K562 (cell line): ENCODE measurements at regions not wholly inside any gene's neighbourhood (a gene's known extent, or its start where the extent isn't known, plus 50 kb on each side); places are given as distances from the start of the nearest gene placed in this dataset.

Experiments
- ATF1 ChIP-seq, 2 experiments: fragments of 450-650 bp in 1 of 2; IDR thresholded peaks; 2 replicates each; pipeline ENCODE4 v1.6.1; 2016; ENCODE audit warnings: missing compliant biosample characterization in 1 of 2, missing genetic modification characterization in 1 of 2
- BCOR ChIP-seq: fragments of 450-650 bp; IDR thresholded peaks from 2 replicates; pipeline ENCODE4 v1.6.1; 2016
- EP300 ChIP-seq: IDR thresholded peaks from 2 replicates; pipeline ENCODE4 v1.6.1; 2012; ENCODE audit warnings: low read length, improper control_type of control experiment
- FOXJ2 ChIP-seq: fragments of 200-800 bp; sonication (Bioruptor generic); IDR thresholded peaks from 2 replicates; pipeline ENCODE4 v1.6.1; 2016; ENCODE audit warnings: missing genetic modification characterization, missing compliant biosample characterization
- GATAD2B ChIP-seq: fragments of 450-650 bp; IDR thresholded peaks from 2 replicates; pipeline ENCODE4 v1.6.1; 2017; ENCODE audit warnings: mild to moderate bottlenecking, borderline replicate concordance
- KDM1A ChIP-seq, 2 experiments: fragments of 450-650 bp; IDR thresholded peaks; 2 replicates each; pipeline ENCODE4 v1.6.1; 2016; ENCODE audit warnings: mild to moderate bottlenecking in 2 of 2
- MYNN ChIP-seq, 2 experiments: sonication (generic); formaldehyde crosslinking in 1 of 2; IDR thresholded peaks; 2 replicates each; pipeline versions ENCODE4 v1.5.0 to v1.6.1; 2016 to 2020; ENCODE audit warnings: antibody characterized with exemption in 1 of 2, missing genetic modification reagents in 1 of 2
- NCOR1 ChIP-seq: fragments of 450-650 bp; IDR thresholded peaks from 2 replicates; pipeline ENCODE4 v1.6.1; 2016; ENCODE audit warnings: mild to moderate bottlenecking, moderate library complexity
- NFIC ChIP-seq: fragments of 450-650 bp; IDR thresholded peaks from 2 replicates; pipeline ENCODE4 v1.6.1; 2017; ENCODE audit warnings: mild to moderate bottlenecking, inconsistent platforms
- NONO ChIP-seq, 2 experiments: fragments of 200-400 bp in 1 of 2; fragments of 450-650 bp in 1 of 2; formaldehyde crosslinking in 1 of 2; IDR thresholded peaks; 2 replicates each; pipeline ENCODE4 v1.6.1; 2017; ENCODE audit warnings: low read depth in 2 of 2, mild to moderate bottlenecking in 2 of 2, moderate library complexity in 2 of 2, low read length in 1 of 2
- SMARCC2 ChIP-seq: fragments of 450-650 bp; IDR thresholded peaks from 2 replicates; pipeline ENCODE4 v1.6.1; 2017; ENCODE audit warnings: antibody characterized with exemption, moderate library complexity, mild to moderate bottlenecking, low read depth
- SOX6 ChIP-seq: fragments of 450-650 bp; IDR thresholded peaks from 2 replicates; pipeline ENCODE4 v1.6.1; 2014; ENCODE audit warnings: mild to moderate bottlenecking
- STAT5A ChIP-seq: IDR thresholded peaks from 2 replicates; pipeline ENCODE4 v1.6.1; 2012; ENCODE audit warnings: low read length, inconsistent platforms, borderline replicate concordance
- TEAD4 ChIP-seq, 2 experiments: sonication (generic) in 1 of 2; formaldehyde crosslinking in 1 of 2; IDR thresholded peaks; 2 replicates each; pipeline versions ENCODE4 v1.6.1 to v1.8.0; 2012 to 2022; ENCODE audit warnings: borderline replicate concordance in 1 of 2, inconsistent platforms in 1 of 2, low read length in 1 of 2, mild to moderate bottlenecking in 1 of 2, missing genetic modification reagents in 1 of 2
- TRIM24 ChIP-seq, 2 experiments: fragments of 450-650 bp; IDR thresholded peaks; 2 replicates each; pipeline ENCODE4 v1.6.1; 2016
- ZNF175 ChIP-seq: fragments of 200-800 bp; sonication (Bioruptor generic); IDR thresholded peaks from 2 replicates; pipeline ENCODE4 v1.6.1; 2016; ENCODE audit warnings: low read depth, mild to moderate bottlenecking, missing genetic modification characterization, missing compliant biosample characterization
- TF ChIP-seq, protein P1 (sequence below): fragments of 450-650 bp; formaldehyde crosslinking; IDR thresholded peaks from 2 replicates; pipeline ENCODE4 v1.4.0; 2022; ENCODE audit warnings: missing genetic modification characterization
- TF ChIP-seq, protein P2 (sequence below): fragments of 250-450 bp; sonication (Bioruptor Pico); IDR thresholded peaks from 2 replicates; pipeline ENCODE4 v1.8.0; 2021; ENCODE audit warnings: moderate library complexity, mild to moderate bottlenecking, inconsistent platforms
- TF ChIP-seq, protein P3 (sequence below): IDR thresholded peaks from 2 replicates; pipeline ENCODE4 v1.6.1; 2012; ENCODE audit warnings: low read depth, low read length, improper control_type of control experiment, borderline replicate concordance
- TF ChIP-seq, protein P4 (sequence below), 2 experiments: fragments of 150-350 bp in 1 of 2; IDR thresholded peaks; 2 replicates each; pipeline ENCODE4 v1.6.1; 2012 to 2016; ENCODE audit warnings: low read depth in 2 of 2, low read length in 2 of 2, mild to moderate bottlenecking in 1 of 2, moderate library complexity in 1 of 2

DNA sequence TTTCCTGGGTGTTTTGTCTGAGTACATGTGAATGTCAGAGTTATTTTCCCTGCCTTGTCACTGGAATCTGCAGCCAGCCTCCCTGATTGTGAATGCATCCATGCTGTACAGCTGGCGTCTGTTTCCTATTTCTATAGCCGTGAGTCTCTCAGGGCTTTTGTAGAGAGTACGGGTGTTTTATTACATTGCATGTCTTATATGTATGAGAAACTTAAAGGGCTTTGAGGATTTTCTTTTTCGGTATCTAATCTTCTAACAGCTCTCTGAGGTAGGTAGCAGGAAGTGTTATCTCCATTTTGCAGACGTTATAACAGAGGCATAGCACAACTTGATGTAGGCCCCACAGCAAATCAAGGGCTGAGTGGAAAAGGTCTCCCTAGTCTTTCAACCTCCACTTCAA lies 272.9 kb downstream of the PRL start (continued):
- TF ChIP-seq, protein P1, sequence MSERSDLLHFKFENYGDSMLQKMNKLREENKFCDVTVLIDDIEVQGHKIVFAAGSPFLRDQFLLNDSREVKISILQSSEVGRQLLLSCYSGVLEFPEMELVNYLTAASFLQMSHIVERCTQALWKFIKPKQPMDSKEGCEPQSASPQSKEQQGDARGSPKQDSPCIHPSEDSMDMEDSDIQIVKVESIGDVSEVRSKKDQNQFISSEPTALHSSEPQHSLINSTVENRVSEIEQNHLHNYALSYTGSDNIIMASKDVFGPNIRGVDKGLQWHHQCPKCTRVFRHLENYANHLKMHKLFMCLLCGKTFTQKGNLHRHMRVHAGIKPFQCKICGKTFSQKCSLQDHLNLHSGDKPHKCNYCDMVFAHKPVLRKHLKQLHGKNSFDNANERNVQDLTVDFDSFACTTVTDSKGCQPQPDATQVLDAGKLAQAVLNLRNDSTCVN (CRISPR knock-in tag), result no peak
- no peak for TF ChIP-seq ZNF175
- TF ChIP-seq, protein P2, sequence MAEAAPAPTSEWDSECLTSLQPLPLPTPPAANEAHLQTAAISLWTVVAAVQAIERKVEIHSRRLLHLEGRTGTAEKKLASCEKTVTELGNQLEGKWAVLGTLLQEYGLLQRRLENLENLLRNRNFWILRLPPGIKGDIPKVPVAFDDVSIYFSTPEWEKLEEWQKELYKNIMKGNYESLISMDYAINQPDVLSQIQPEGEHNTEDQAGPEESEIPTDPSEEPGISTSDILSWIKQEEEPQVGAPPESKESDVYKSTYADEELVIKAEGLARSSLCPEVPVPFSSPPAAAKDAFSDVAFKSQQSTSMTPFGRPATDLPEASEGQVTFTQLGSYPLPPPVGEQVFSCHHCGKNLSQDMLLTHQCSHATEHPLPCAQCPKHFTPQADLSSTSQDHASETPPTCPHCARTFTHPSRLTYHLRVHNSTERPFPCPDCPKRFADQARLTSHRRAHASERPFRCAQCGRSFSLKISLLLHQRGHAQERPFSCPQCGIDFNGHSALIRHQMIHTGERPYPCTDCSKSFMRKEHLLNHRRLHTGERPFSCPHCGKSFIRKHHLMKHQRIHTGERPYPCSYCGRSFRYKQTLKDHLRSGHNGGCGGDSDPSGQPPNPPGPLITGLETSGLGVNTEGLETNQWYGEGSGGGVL (CRISPR knock-in tag), result no peak
- TF ChIP-seq GATAD2B, result 0 out of 2 replicates have a peak, but pooled peaks have one; percentile 62
- 0 out of 2 replicates have a peak, but pooled peaks have one; percentile 19 for TF ChIP-seq BCOR
- TF ChIP-seq KDM1A (IDR thresholded peaks at IDR 0.05), result peak; percentile 59 to 77; a peak in 3 of 4 replicates
- TF ChIP-seq EP300, result peak; percentile 81
- peak; percentile 80 for TF ChIP-seq TEAD4 (IDR thresholded peaks at IDR 0.05; ENCODE audit: low read length)
- no peak for TF ChIP-seq TEAD4 (CRISPR knock-in tag; IDR thresholded peaks at IDR 0.05; ENCODE audit: borderline replicate concordance)
- peak; percentile 77 for TF ChIP-seq NCOR1
- TF ChIP-seq, protein P3, sequence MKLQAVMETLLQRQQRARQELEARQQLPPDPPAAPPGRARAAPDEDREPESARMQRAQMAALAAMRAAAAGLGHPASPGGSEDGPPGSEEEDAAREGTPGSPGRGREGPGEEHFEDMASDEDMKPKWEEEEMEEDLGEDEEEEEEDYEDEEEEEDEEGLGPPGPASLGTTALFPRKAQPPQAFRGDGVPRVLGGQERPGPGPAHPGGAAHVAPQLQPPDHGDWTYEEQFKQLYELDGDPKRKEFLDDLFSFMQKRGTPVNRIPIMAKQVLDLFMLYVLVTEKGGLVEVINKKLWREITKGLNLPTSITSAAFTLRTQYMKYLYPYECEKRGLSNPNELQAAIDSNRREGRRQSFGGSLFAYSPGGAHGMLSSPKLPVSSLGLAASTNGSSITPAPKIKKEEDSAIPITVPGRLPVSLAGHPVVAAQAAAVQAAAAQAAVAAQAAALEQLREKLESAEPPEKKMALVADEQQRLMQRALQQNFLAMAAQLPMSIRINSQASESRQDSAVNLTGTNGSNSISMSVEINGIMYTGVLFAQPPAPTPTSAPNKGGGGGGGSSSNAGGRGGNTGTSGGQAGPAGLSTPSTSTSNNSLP, result peak; percentile 51; the same call in 1 of the 2 replicates
- peak; percentile 33 to 46; a peak in 2 of 4 replicates for TF ChIP-seq TRIM24 (IDR thresholded peaks at IDR 0.05)
- peak; percentile 52; the same call in 1 of the 2 replicates for TF ChIP-seq STAT5A
- TF ChIP-seq, protein P4, sequence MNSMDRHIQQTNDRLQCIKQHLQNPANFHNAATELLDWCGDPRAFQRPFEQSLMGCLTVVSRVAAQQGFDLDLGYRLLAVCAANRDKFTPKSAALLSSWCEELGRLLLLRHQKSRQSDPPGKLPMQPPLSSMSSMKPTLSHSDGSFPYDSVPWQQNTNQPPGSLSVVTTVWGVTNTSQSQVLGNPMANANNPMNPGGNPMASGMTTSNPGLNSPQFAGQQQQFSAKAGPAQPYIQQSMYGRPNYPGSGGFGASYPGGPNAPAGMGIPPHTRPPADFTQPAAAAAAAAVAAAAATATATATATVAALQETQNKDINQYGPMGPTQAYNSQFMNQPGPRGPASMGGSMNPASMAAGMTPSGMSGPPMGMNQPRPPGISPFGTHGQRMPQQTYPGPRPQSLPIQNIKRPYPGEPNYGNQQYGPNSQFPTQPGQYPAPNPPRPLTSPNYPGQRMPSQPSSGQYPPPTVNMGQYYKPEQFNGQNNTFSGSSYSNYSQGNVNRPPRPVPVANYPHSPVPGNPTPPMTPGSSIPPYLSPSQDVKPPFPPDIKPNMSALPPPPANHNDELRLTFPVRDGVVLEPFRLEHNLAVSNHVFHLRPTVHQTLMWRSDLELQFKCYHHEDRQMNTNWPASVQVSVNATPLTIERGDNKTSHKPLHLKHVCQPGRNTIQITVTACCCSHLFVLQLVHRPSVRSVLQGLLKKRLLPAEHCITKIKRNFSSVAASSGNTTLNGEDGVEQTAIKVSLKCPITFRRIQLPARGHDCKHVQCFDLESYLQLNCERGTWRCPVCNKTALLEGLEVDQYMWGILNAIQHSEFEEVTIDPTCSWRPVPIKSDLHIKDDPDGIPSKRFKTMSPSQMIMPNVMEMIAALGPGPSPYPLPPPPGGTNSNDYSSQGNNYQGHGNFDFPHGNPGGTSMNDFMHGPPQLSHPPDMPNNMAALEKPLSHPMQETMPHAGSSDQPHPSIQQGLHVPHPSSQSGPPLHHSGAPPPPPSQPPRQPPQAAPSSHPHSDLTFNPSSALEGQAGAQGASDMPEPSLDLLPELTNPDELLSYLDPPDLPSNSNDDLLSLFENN (IDR thresholded peaks at IDR 0.05; ENCODE audit: low read depth in 2 of 2, low read length in 2 of 2), result 0 out of 4 replicates have a peak, but pooled peaks of 1 of the 2 experiments have one; percentile 32
- TF ChIP-seq SMARCC2, result peak; percentile 43; the same call in 1 of the 2 replicates
- peak; percentile 59; the same call in 1 of the 2 replicates for TF ChIP-seq FOXJ2
- TF ChIP-seq NFIC, result peak; percentile 41; the same call in 1 of the 2 replicates
- 0 out of 2 replicates have a peak, but pooled peaks have one; percentile 17 for TF ChIP-seq MYNN (IDR thresholded peaks at IDR 0.05)
- no peak for TF ChIP-seq MYNN (CRISPR knock-in tag; IDR thresholded peaks at IDR 0.05)
- 0 out of 4 replicates have a peak, but pooled peaks of 1 of the 2 experiments have one; percentile 15 for TF ChIP-seq NONO (IDR thresholded peaks at IDR 0.05; ENCODE audit: low read depth in 2 of 2, low read length in 1 of 2)
- TF ChIP-seq SOX6, result peak; percentile 31; the same call in 1 of the 2 replicates
- TF ChIP-seq ATF1 (CRISPR knock-in tag; IDR thresholded peaks at IDR 0.05), result no peak
- TF ChIP-seq ATF1 (tag; IDR thresholded peaks at IDR 0.05), result peak; percentile 31; the same call in 1 of the 2 replicates
